Left ventricle myocardium superior (tissue), 1 donor: ENCODE measurements at regions not wholly inside any gene's neighbourhood (a gene's known extent, or its start where the extent isn't known, plus 50 kb on each side); places are given as distances from the start of the nearest gene placed in this dataset.

Experiments
- ATAC-seq: fragments of 200-7000 bp; cut with Tn5 transposase; one replicate; pipeline ENCODE4 v1.9.1; 2020; ENCODE audit warnings: mild to moderate bottlenecking, moderate library complexity
- DNase-seq: peaks from one replicate; pipeline ENCODE4 v3.0.0-alpha.2; 2020
- intact Hi-C: fragments of 100-400 bp; cut with micrococcal nuclease; formaldehyde crosslinking; loops from one replicate; pipeline ENCODE4 v1.11.0; 2022
- donor health status: DM: no; HTN: yes; CAD: no; lungs with severe emphysema.

DNA sequence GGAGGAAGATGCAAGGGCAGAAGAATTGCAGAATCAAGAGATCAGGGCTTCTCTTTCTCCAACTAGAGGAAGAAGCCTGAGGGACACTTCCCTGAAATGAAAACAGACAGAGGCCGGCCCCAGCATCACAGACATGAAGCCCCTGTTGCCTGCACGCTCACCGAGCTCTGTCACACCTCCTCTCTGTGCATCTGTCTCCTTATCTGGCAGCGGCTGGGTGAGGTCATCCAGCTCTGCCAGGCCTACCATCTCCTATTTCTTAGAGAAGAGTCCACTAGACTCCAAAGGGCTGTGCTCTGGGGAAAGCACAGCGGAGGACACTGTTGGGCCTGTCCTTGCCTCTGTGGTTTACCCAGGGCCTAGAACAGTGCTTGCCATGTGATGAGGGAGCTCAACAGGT, 71.9 kb upstream of the MLN start:
- intact Hi-C loops, result no loop called here
- DNase-seq (peak; percentile 15), ATAC-seq (no peak)

DNA sequence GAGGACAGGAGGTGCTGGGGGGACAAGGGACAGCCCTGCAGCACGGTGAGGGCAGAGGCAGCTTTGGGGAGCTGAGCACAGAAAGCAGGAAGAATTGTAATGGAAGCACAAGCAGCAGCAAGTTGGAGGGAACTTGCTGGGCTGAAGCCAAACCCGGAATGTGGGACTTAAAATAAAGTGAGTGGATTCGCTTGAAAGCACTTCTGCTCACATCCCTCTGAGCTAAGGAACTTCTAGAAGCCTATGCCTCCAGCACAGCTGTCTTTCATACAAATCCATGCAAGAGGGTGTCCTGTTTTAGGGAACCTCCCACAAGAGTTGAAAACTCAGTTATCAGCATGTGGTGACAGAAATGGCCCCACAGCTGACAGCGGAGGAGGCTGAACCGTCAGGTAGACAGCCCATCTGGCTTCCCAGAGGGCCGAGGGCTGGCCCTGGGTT, 71.4 kb upstream of the MLN start:
- DNase-seq, result peak; percentile 6
- no peak for ATAC-seq
- intact Hi-C loops, result no loop called here

DNA sequence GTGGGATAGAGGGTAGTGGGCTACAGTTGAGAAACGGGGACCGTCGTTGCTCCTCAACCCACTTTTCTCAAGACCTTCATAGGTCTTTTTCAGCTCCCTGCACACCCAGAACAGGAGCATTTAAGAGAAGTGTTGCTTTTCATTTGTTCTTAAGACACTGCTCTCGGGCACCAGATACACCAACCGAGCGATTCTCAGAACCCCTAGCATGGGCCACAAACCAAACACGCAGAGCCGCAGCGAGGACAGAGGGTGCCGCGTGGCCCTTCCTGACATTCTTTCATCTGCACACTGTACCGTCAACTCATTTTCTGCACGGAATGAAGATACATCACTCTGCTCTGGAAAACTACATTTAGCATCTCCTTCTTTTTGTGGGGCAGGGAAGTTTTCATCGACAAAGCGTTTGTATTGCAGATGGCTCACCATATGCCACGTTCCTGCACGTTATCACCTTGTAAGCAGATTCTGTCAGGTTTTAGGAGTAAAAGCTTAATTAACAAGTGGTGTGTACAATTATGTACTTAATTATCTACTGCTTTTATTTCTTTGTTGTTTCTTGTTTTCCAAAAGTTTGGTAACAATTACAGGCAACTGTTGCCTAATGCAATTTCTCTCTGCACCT, 70.4 kb upstream of the MLN start:
- intact Hi-C loops, result no loop called here
- DNase-seq (peak; percentile 11), ATAC-seq (no peak)

DNA sequence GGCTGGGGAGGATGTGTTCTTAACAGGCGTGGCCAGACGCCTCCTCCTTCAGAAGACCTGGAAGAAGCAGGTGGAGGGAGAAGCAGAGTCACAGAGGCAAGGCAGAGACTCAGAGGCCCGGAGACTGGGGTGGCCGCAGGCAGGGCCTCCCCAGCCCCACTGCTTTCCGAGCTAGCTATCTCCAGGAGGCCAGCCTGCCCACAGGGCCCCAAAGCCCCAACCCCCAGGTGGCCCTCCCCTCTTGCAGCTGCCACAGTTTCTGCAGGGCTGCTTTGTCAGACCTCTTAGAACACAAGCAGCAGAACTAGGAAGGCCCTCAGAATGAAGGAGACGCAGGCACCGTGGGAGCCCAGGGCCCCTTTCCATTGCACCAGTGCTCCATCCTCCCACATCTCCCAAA, 69.0 kb upstream of the MLN start:
- ATAC-seq (no peak), DNase-seq (peak; percentile 15)
- intact Hi-C loops, result no loop called here

DNA sequence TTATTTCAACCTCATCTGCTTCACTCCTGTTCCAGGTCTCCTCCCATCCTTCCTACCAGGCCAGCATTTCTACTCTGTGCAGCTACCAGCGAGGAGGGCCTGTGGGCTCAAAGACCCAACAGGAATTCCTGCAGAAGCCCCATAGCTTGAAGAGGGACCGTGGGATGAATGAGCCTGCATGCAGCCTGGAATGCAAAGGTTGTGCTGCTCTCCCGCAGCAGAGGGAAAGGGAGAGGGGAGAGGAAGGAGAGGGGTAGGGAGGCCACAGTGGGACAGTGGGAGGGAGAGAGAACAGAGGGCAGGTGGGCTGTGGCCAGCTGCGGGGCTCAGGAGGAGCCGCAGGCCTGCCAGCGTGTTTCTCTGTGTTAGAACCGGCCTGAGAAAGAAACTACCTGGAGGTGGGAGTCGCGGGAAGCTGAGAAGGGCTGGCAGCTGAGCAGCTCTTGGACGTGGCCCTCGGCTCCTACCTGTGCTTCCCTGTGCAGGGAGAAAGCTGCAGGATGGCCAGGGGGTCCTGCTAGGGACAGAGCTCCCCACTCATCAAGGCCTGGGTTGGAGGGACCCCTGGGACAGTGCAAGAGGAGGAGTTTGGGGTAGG, 66.1 kb upstream of the MLN start:
- peak; percentile 22 for DNase-seq
- intact Hi-C loops, result no loop called here
- ATAC-seq, result no peak

DNA sequence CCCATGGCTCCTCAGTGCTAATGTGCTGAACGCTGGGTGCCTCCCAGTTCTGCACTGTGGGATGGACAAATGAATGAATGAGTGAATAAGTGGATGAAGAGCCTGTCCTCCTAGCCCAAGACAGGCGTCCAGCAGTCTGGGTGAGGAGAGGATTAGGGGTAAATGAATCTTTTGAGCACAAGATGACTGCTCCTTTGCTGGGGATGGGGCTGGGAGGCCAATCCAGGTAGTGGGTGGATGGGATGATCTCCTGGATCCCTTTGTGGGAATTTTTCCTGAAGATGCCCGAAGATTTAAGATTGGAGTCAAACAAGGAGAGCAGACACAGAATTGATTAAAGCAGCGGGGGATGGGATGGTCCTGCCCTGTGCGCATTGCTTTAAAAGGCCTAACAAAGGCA, 65.3 kb upstream of the MLN start:
- peak; percentile 8 for DNase-seq
- intact Hi-C loops, result no loop called here
- ATAC-seq, result no peak

DNA sequence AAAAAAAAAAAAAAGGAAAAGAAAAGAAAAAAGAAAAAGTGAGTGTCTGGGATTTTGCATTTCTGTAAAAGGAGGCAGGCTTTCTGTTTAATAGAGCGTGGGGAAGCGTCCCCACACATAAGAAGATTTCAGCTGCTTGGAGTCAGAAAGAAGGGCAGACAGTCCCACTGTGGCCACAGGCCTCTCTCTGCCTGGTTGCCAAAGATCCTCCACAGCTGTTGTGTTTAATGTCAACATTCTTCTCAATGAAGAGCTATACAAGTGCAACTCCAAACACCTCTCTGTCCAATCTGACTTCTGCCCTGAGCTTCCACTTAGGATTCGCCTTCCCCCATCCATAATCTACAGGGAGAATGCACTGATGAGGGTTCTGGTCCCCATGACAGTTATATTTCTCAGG, 64.3 kb upstream of the MLN start:
- intact Hi-C loops, result no loop called here
- ATAC-seq (no peak), DNase-seq (peak; percentile 1)

DNA sequence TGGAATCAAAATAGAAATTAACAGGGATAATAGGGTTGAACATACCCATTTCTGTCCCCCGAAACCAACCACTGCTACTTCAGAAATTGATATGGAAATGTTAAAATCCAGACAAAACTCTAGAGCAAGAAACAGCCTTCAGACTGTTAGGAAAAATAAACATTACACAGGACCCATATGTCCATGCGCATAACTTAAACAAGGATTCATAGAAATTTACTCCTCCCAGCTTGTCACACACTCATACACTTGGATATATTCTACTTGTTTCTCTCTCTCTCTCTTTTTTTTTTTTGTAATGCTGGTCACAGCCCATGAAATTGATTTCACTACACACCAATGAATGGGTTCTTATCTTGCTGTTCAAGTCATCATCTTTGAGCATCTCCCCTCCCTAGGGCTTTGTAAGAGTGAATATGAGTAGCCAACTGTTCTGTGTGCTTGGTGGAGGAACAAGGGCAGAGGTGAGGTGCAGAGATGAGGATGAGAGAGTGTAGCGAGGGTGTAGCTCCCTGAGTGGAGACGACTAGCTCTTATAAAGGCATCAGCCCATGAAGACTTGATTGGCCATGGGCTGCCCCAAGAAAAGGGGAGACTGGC, 61.8 kb upstream of the MLN start:
- ATAC-seq (no peak), DNase-seq (peak; percentile 0)
- intact Hi-C loops, result no loop called here

DNA sequence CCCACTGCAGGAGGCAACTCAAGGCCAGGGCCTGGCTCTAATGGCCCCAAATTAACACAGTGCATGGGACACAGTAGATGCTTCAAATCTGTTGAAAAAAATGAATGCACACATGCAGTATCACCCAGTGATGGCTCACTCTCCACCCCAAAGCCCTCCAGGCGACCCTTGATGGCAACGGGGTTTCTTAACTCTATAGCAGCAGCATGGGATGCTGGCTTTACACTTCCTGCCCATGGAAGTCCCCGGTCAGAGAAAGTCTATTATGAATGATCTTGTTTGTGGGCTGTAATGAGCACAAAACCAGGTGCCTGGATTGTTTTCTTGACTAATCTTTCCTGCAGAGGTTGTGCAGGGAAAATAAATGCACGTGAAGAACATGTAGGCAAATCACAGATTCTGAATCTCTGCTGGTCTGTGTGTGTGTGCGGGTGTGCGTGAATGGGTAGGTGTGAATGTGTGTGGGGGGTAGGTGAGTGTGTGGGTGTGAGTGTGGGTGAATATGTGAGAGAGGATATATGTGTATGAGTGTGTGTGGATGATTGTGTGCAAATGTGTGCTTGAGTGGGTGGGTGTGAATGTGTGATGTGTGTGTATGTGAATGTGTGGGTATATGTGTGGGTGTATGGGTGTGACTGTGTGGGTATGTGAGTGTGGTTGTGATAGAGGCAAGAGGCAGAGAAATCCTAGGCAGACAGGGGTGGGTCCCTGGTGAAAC, 60.1 kb upstream of the MLN start:
- no peak for DNase-seq
- intact Hi-C loops, result no loop called here
- no peak for ATAC-seq

DNA sequence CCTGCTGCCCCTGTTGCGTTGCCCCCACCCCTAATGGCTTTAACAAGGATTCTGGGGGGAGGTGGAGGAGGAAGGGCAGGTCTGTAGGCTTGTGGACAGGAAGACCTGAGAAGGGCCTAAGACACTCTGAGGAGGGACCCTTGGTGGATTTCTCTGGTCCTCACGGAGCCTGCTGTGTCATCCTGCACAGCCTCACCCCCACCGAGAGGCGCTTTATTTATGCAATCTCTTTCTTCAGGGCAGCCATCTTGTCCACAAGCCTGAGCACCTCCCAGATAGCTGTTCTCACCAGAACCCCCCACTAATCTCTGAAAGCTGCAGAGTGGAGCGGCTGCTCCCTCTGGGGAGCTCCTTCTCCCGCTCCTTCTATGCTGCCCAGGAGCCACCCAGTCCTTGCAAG, 59.3 kb upstream of the MLN start:
- DNase-seq (no peak), ATAC-seq (no peak)
- intact Hi-C loops, result no loop called here

DNA sequence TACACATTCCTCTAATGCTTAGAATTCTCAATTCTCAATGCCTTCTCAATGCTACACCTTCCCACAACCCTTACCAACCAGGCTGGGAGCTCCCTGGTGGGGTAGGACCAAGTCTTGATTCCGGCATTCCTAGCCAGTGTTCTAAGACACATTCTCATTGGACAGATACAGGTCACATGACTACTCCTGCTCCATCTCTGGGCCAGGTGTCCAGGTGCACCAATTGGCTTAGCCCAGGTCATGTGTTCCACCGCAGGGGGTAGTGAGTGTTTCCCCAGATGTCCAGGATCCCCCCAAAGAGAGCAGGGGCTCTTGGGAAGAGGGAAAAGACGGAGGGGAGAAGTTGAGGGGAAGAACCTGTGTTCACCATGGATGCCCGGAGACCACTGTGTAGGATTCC, 58.7 kb upstream of the MLN start:
- intact Hi-C loops, result no loop called here
- no peak for ATAC-seq
- no peak for DNase-seq

DNA sequence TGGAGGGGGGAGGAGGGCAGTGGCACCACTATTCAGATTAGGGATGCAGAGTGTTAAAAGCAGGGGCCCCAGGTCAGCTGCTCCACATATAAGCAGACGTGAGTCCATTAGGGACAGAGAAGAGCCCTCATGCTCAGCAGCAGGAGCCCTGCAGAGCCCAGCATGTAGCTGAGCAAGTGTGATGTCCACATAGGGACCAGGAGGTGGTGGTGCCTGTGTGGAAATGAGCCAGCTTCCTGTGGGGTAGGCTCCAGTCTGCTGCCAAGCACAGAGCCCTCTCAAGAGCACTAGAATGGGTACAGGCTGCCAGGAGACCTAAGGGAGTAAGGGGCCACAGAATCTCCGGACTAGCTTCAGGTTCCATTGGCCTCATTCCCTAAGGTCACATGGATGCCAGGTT, 57.9 kb upstream of the MLN start:
- ATAC-seq (no peak), DNase-seq (no peak)
- intact Hi-C loops, result no loop called here

DNA sequence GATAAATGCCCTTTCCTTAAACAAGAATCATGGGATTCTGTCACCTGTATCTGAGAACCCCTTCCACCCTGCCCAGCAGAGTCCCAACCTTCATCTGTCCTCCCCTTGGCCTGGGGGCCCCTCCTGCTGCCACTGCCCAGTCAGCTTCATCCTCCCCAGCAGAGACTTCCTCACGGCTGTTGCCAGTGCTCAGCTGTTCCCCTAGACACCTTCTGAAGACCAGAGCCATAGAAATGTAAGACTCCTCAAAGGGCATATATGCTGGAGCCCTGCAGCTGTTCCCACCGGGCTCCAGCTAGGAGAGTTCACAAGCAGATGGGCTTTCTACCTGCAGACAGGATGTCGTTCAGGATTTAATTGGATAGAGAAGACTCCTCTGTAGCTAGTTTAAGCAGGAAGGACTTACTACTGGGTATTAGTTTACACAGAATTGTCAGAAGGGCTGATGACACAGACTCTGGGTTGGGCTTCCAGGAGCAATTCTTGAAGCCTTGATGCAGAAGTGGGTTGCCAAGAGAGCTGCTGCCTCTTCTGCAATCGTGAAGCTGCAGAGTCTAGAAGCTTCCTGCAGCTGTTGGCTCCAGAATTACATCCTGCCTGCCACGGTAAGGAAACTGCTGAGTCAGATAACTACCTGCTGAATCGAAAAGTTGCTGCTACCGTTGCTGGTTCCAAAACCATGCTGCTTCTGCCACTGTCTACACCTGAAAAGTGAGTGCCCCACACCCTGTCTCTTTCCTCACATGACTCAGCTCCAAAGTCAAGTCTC, 57.1 kb upstream of the MLN start:
- intact Hi-C loops, result no loop called here
- no peak for DNase-seq
- no peak for ATAC-seq

DNA sequence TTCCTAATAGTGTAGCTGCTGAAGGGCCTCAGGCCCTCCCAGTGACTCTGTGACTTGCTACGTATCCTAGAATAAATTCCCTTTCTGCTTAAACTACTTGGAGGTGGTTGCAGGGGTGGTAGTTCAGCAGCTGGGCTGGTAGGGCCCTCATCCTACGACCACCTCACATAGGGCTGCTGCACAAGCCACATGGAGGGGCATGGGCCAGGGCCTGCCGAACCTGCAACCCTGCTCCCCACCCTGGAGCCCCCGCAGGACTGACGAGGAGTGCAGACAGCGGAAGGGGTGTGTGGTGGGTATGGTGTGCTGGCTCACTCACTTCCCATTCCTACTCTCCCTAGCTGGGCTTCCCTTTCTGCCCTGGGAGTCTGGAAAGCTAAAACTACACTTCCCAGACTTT, 56.2 kb upstream of the MLN start:
- intact Hi-C loops, result no loop called here
- peak; percentile 4 for DNase-seq
- ATAC-seq, result no peak

DNA sequence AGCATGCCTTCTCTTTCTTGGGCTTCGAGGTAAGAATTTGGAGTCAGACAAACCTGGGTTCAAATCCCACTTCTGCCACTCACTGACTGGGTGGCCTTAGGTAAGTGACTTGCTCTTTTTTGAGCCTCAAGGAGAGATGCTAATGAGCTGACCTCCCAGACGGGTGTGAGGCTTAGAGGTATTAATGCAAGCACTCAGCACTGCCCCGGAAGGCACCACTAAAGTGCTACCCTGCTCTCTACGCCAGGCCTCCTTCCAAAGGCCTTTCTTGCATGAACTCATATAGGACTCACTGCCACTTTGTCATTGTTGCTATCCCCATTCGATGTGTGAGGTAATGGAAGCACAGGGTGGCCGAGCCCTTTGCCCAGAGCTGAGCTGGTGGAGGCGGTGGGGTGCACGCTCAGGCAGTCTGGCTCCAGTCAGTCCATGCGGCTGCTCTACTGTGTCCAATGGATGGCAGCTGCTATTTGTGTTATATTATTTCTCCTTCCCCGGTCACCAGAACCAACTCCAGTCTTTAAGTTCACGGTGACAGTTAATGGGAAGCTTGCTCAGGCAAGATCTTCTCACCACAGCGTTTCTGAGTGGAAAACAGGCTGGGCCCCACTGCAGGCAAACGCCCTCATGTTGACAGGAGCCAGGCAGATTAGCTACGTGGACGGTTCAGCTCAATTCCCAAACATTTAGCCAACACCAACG, 55.2 kb upstream of the MLN start:
- intact Hi-C loops, result no loop called here
- ATAC-seq (no peak), DNase-seq (peak; percentile 9)

DNA sequence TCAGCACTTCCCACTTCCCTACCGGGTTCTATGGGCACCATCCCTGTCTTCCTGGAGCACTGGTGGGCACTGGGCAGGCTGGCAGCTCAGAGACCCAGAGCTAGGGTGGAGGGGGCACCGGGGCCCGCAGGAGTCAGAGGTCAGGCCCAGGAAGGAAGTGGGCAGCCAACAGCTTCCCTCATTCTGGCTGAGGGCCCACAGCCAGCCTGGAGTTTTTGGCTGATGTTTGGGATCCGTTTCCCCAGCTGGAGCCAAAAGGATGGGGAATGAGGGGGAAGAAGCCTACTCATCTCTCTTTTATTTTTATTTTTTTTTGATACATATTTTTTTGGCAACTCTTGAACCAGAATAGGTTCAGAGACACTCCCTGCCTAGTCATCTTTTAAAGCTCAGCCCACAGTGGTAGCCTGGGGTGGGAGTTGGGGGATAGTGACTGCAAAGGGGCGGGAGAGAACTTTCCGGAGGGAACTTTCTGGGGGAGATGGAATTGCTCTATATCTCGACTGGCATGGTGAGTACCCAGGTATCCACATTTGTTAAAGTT, 54.2 kb upstream of the MLN start:
- no peak for DNase-seq
- intact Hi-C loops, result no loop called here
- no peak for ATAC-seq

DNA sequence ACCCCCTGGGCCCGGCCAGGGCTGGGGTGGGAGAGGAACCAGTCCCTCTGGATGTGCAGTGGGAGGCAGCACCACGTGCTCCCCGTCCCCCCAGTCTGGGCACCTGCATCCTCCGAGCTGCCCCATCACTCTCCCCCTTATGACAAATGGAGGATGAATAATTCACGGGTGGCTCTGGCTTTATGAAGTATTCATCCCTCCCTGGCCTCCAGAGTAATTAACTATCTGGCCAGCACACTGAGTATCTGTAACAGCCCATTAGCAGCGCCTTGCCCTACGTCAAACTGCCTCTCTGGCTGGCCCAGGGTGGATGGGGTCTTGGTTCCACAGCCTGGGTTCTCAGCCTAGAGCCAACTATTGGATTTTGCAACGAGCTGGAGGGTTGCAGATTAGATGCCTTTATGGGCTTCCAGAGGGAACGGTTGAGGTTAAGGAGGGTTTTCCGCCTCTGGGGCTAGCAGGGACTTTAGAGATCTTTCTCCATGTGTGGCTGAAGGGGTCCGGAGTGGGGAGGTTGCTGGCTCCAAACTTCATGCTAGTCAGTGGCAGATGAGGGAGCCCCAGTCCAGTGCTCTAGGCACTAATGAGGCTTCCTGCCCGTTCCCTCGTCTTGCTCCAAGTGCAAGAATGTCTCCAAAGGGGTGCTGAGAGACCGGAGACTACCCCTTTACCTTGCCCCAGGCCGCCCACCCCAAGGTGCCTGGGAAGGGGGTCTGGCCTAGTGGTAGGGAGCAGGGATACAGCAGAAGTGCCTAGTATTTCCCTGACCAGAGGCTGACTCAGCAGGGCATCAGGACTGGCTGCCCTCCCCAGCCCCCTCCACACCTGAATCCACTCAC, 53.5 kb upstream of the MLN start:
- no peak for ATAC-seq
- intact Hi-C loops, result no loop called here
- DNase-seq, result no peak

DNA sequence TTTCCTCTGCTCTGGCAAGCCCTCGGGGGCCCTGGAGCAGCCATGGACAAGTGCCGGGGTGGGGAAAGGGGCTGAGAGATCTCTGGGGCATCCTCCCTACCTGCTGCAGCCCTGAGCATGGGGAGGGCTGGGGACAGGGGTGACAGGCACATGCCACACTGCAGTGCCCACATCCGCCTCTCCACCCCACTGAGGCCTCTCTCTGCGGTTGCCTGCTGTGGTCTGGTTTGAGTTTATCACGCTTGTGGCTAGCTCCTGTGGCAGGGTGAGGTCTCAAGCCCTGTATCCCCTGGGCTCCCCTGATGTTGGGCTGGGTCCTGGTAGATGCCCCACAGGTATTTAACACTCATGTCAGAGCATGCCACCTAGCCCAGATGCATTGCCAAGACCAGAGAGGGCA, 52.9 kb upstream of the MLN start:
- DNase-seq (no peak), ATAC-seq (no peak)
- intact Hi-C loops, result no loop called here
